ENCODE measurements at regions not wholly inside any gene's neighbourhood (a gene's known extent, or its start where the extent isn't known, plus 50 kb on each side); places are given as distances from the start of the nearest gene placed in this dataset.

GRCh38 chr3:72661115-72661457, 187.2 kb downstream of the SHQ1 start:
- Histone ChIP-seq H3K27me3 (ENCODE audit: insufficient read depth, low read length) (no peaks in the 10 kb centered on the region), H3K4ac (ENCODE audit: low read depth, low read length) (no peak overlapping the region), H3K4me1 (ENCODE audit: insufficient read depth, low read length) (no peaks in the 10 kb centered on the region), H3K4me2 (ENCODE audit: insufficient read depth, insufficient read length, low read length) (no peak overlapping the region), H4K91ac (ENCODE audit: insufficient read length, low read depth, low read length) (no peak overlapping the region), H2BK20ac (ENCODE audit: low read depth, low read length, poor library complexity, severe bottlenecking) (no peak overlapping the region), H3K14ac (ENCODE audit: insufficient read depth, low read length) (no peak overlapping the region), H2BK5ac (ENCODE audit: insufficient read length, low read length) (no peak overlapping the region), H2BK15ac (ENCODE audit: low read depth, low read length) (no peak overlapping the region), H3K56ac (ENCODE audit: insufficient read length, low read depth, low read length) (no peak overlapping the region), H3K79me1 (ENCODE audit: insufficient read depth, low read depth, low read length, poor library complexity, severe bottlenecking) (no peaks in the 10 kb centered on the region), H3K18ac (ENCODE audit: insufficient read length, low read depth, low read length) (no peak overlapping the region), H2AFZ (ENCODE audit: low read length) (no peak overlapping the region), H3K9ac (ENCODE audit: extremely low read depth, insufficient read length, low read length) (no peak overlapping the region), H3T11ph (ENCODE audit: low read length) (no peak overlapping the region), H3K27ac (ENCODE audit: insufficient read length, low read depth, low read length) (no peak overlapping the region), H2BK120ac (ENCODE audit: low read depth, low read length, poor library complexity, severe bottlenecking) (no peak overlapping the region), H2BK12ac (ENCODE audit: insufficient read length, low read depth, low read length) (no peak overlapping the region), H4K8ac (replicated peaks; ENCODE audit: insufficient read length, low read depth, low read length) (no peak overlapping the region), H2AK5ac (ENCODE audit: insufficient read length, low read length) (no peak overlapping the region), H4K5ac (ENCODE audit: insufficient read length, low read depth, low read length) (no peak overlapping the region), H3K23ac (ENCODE audit: insufficient read length, low read depth, low read length) (no peak overlapping the region), H3K23me2 (ENCODE audit: insufficient read length, low read depth, low read length, poor library complexity, severe bottlenecking) (no peaks in the 10 kb centered on the region), H4K20me1 (ENCODE audit: control insufficient read depth, insufficient read depth, insufficient read length) (no peaks in the 10 kb centered on the region), H3K9me3 (ENCODE audit: control insufficient read depth, low read depth, low read length) (no peaks in the 10 kb centered on the region), H3K79me2 (ENCODE audit: insufficient read depth, low read length) (no peaks in the 10 kb centered on the region)
- Mint-ChIP-seq H3K27ac (no peak overlapping the region), H3K4me3 (no peak overlapping the region), H3K4me1 (peaks cover 6 to 15% of the 10 kb centered on the region in 2 experiments), H3K27me3 (ENCODE audit: low read depth) (peaks cover 2% of the 10 kb centered on the region; the same call in 1 of the 2 replicates), H3K9me3 (no peaks in the 10 kb centered on the region), H3K36me3 (ENCODE audit: insufficient read depth in 1 of 3, low read depth in 3 of 3) (no peaks in the 10 kb centered on the region)
- WGBS (ENCODE audit: extremely low coverage, insufficient read length, low lambda C conversion rate) = no CpG with 5 or more reads among the region's 2 CpGs
- DNase-seq = no peak
- TF ChIP-seq CTCF (conservative IDR thresholded peaks at IDR 0.05) = no peak

All from H9 (cell line).